ENCODE measurements at regions not wholly inside any gene's neighbourhood (a gene's known extent, or its start where the extent isn't known, plus 50 kb on each side); places are given as distances from the start of the nearest gene placed in this dataset.

GRCh38 chr12:30136696-30137095, 353.0 kb upstream of the TMTC1 start:
- H3K4me1 ChIP-seq (ENCODE audit: control insufficient read depth, insufficient read depth, low read length) = no peaks in the 10 kb centered on the region
- no peak overlapping the region for H4K5ac ChIP-seq (ENCODE audit: low read depth, low read length)
- no peak for DNase-seq
- no peak overlapping the region for H4K91ac ChIP-seq (ENCODE audit: insufficient read depth, low read depth, low read length)
- H3K56ac ChIP-seq (ENCODE audit: extremely low read depth, insufficient read depth, low read length) = no peak overlapping the region
- no peak overlapping the region for H2BK15ac ChIP-seq (ENCODE audit: low read depth, low read length)
- no peak overlapping the region for H3K23ac ChIP-seq (ENCODE audit: low read depth, low read length)
- H4K8ac ChIP-seq (ENCODE audit: low read depth in 2 of 2, low read length in 2 of 2) = no peak overlapping the region
- no peak overlapping the region for H2BK20ac ChIP-seq (ENCODE audit: low read depth, low read length)
- no peaks in the 10 kb centered on the region for H3K79me1 ChIP-seq (ENCODE audit: low read depth in 1 of 2, low read length in 2 of 2)
- WGBS, 2 experiments (ENCODE audit: extremely low coverage in 2 of 2, insufficient read length in 1 of 2) = no CpG with 5 or more reads among the region's 2 CpGs
- H3K9me3 ChIP-seq (ENCODE audit: control insufficient read depth, insufficient read depth, low read length) = no peaks in the 10 kb centered on the region
- in situ Hi-C loops (cut with MboI; ENCODE audit: low sequenced_read_pairs) (no loop called here), dilution Hi-C loops (cut with HindIII; ENCODE audit: low sequenced_read_pairs, unreplicated experiment) (no loop called here), intact Hi-C loops (cut with micrococcal nuclease) (no loop called here)
- TF ChIP-seq SMC3 (IDR thresholded peaks at IDR 0.05; ENCODE audit: low read depth, low read length) (no peak), NFE2L2 (IDR thresholded peaks at IDR 0.05; ENCODE audit: low read depth, low read length) (no peak), MAFK (IDR thresholded peaks at IDR 0.05; ENCODE audit: low read depth, low read length) (no peak), CHD1 (IDR thresholded peaks at IDR 0.05; ENCODE audit: low read depth, low read length) (no peak), CEBPB (IDR thresholded peaks at IDR 0.05; ENCODE audit: low read depth, low read length) (no peak), ELK1 (IDR thresholded peaks at IDR 0.05; ENCODE audit: borderline replicate concordance, low read depth, low read length) (no peak), RFX5 (IDR thresholded peaks at IDR 0.05; ENCODE audit: low read depth, low read length) (no peak), CTCF (conservative IDR thresholded peaks at IDR 0.05; ENCODE audit: low read depth, low read length) (no peak), MXI1 (IDR thresholded peaks at IDR 0.05; ENCODE audit: borderline replicate concordance, low read depth, low read length) (no peak), MAZ (IDR thresholded peaks at IDR 0.05; ENCODE audit: borderline replicate concordance, low read depth, low read length) (no peak), BHLHE40 (IDR thresholded peaks at IDR 0.05; ENCODE audit: low read depth, low read length) (no peak), FOS (IDR thresholded peaks at IDR 0.05; ENCODE audit: low read depth, low read length) (no peak), POLR2A (IDR thresholded peaks at IDR 0.05; ENCODE audit: low read depth, low read length) (no peak), RAD21 (IDR thresholded peaks at IDR 0.05; ENCODE audit: low read length) (no peak), RCOR1 (IDR thresholded peaks at IDR 0.05; ENCODE audit: insufficient replicate concordance, low read length) (no peak), USF2 (IDR thresholded peaks at IDR 0.05; ENCODE audit: low read depth, low read length) (no peak)
- H3K27ac ChIP-seq (ENCODE audit: insufficient read depth, low read length) = no peak overlapping the region
- H3K14ac ChIP-seq (replicated peaks; ENCODE audit: low read depth, low read length) = no peak overlapping the region
- H3K27me3 ChIP-seq (ENCODE audit: control insufficient read depth, insufficient read depth, low read length) = no peaks in the 10 kb centered on the region
- no peak overlapping the region for H3K9ac ChIP-seq (ENCODE audit: low read depth, low read length)
- H3K4me3 ChIP-seq (ENCODE audit: insufficient read depth, low read depth, low read length) = no peak overlapping the region
- no peak for ATAC-seq (ENCODE audit: low read depth)
- no TSS peak for BruUV-seq (replicated peaks)
- no peak overlapping the region for H3K4me2 ChIP-seq (ENCODE audit: low read depth, low read length)
- no peak overlapping the region for H3K18ac ChIP-seq (ENCODE audit: low read depth, low read length)
- H2AFZ ChIP-seq (replicated peaks; ENCODE audit: low read length, poor library complexity) = no peak overlapping the region
- no peak overlapping the region for H2AK5ac ChIP-seq (ENCODE audit: low read depth, low read length)
- H3K9me1 ChIP-seq (ENCODE audit: insufficient read depth, low read length) = no peaks in the 10 kb centered on the region
- H2AK9ac ChIP-seq (replicated peaks; ENCODE audit: low read depth, low read length, poor library complexity) = no peak overlapping the region
- no peak overlapping the region for H2BK5ac ChIP-seq (ENCODE audit: low read depth, low read length, poor library complexity, severe bottlenecking)
- ChIA-PET POLR2A (ENCODE audit: unreplicated experiment) (no interaction called here), CTCF (no interaction called here)
- H4K20me1 ChIP-seq (ENCODE audit: insufficient read depth, low read length) = no peaks in the 10 kb centered on the region
- H2BK120ac ChIP-seq (ENCODE audit: low read depth, low read length) = no peak overlapping the region
- no peaks in the 10 kb centered on the region for H3K36me3 ChIP-seq (ENCODE audit: control insufficient read depth, insufficient read depth, low read length)
- H3K4ac ChIP-seq (ENCODE audit: low read depth, low read length) = no peak overlapping the region
